ENCODE measurements at regions not wholly inside any gene's neighbourhood (a gene's known extent, or its start where the extent isn't known, plus 50 kb on each side); places are given as distances from the start of the nearest gene placed in this dataset.

- TF ChIP-seq CTCF (IDR thresholded peaks at IDR 0.05) (no peak), POLR2A (IDR thresholded peaks at IDR 0.05) (no peak)
These were observed 763.1 kb upstream of the COBL start for GRCh38 chr7:52079726-52080125.

All from right lobe of liver (tissue), 4 donors.